Endothelial cell (in vitro differentiated cells): ENCODE measurements at regions not wholly inside any gene's neighbourhood (a gene's known extent, or its start where the extent isn't known, plus 50 kb on each side); places are given as distances from the start of the nearest gene placed in this dataset.

Source experiments
- DNase-seq: peaks from one replicate; pipeline ENCODE4 v3.0.0; 2021; ENCODE audit warnings: low spot score
- H3K27ac Mint-ChIP-seq: one replicate; pipeline ENCODE4 v1.8.0; 2021; ENCODE audit warnings: mixed read lengths, inconsistent platforms; ENCODE audit not compliant: unreplicated experiment
- H3K27me3 Mint-ChIP-seq: one replicate; pipeline ENCODE4 v1.8.0; 2021; ENCODE audit warnings: mild to moderate bottlenecking, moderate library complexity, mixed read lengths, inconsistent platforms; ENCODE audit not compliant: unreplicated experiment
- H3K36me3 Mint-ChIP-seq: one replicate; pipeline ENCODE4 v1.8.0; 2021; ENCODE audit warnings: mild to moderate bottlenecking, low read depth, mixed read lengths, inconsistent platforms; ENCODE audit not compliant: unreplicated experiment
- H3K4me1 Mint-ChIP-seq: one replicate; pipeline ENCODE4 v1.8.0; 2021; ENCODE audit warnings: mild to moderate bottlenecking, mixed read lengths, inconsistent platforms; ENCODE audit not compliant: unreplicated experiment
- H3K4me3 Mint-ChIP-seq: one replicate; pipeline ENCODE4 v1.8.0; 2021; ENCODE audit warnings: mild to moderate bottlenecking, mixed read lengths, inconsistent platforms; ENCODE audit not compliant: unreplicated experiment
- H3K9me3 Mint-ChIP-seq: one replicate; pipeline ENCODE4 v1.8.0; 2021; ENCODE audit warnings: mixed read lengths, inconsistent platforms; ENCODE audit not compliant: unreplicated experiment
- CTCF ChIP-seq: fragments of 200-600 bp; sonication (generic); IDR thresholded peaks from one replicate; pipeline ENCODE4 v1.5.0; 2021; ENCODE audit warnings: antibody characterized with exemption; ENCODE audit not compliant: unreplicated experiment

GRCh38 chr2:175872721-175873120 is 129.3 kb downstream of the LNPK start:
- DNase-seq: no peak
- Mint-ChIP-seq H3K4me3 (no peak overlapping the region), H3K27me3 (peaks cover 2% of the 10 kb centered on the region), H3K27ac (no peak overlapping the region), H3K36me3 (no peaks in the 10 kb centered on the region), H3K9me3 (no peaks in the 10 kb centered on the region), H3K4me1 (peaks cover 4% of the 10 kb centered on the region)
- no peak for TF ChIP-seq CTCF

GRCh38 chr2:175872005-175872348 is 130.1 kb downstream of the LNPK start:
- no peaks in the 10 kb centered on the region for H3K36me3 Mint-ChIP-seq
- H3K4me1 Mint-ChIP-seq: peaks cover under 1% of the 10 kb centered on the region
- no peak overlapping the region for H3K27ac Mint-ChIP-seq
- H3K9me3 Mint-ChIP-seq: no peaks in the 10 kb centered on the region
- no peak overlapping the region for H3K4me3 Mint-ChIP-seq
- peaks cover 2% of the 10 kb centered on the region for H3K27me3 Mint-ChIP-seq
- DNase-seq: no peak
- TF ChIP-seq CTCF: no peak

GRCh38 chr2:175871331-175872004 is 130.6 kb downstream of the LNPK start:
- H3K27ac Mint-ChIP-seq: no peak overlapping the region
- H3K4me1 Mint-ChIP-seq: no peaks in the 10 kb centered on the region
- TF ChIP-seq CTCF: no peak
- no peaks in the 10 kb centered on the region for H3K36me3 Mint-ChIP-seq
- DNase-seq: no peak
- no peak overlapping the region for H3K4me3 Mint-ChIP-seq
- no peaks in the 10 kb centered on the region for H3K27me3 Mint-ChIP-seq
- no peaks in the 10 kb centered on the region for H3K9me3 Mint-ChIP-seq

- Mint-ChIP-seq H3K36me3 (no peaks in the 10 kb centered on the region), H3K27ac (no peak overlapping the region), H3K4me3 (no peak overlapping the region), H3K4me1 (no peaks in the 10 kb centered on the region), H3K27me3 (no peaks in the 10 kb centered on the region), H3K9me3 (no peaks in the 10 kb centered on the region)
- no peak for DNase-seq
- no peak for TF ChIP-seq CTCF
These were observed 136.4 kb downstream of the LNPK start for GRCh38 chr2:175865716-175866115.

- H3K4me3 Mint-ChIP-seq: no peak overlapping the region
- H3K9me3 Mint-ChIP-seq: no peaks in the 10 kb centered on the region
- no peak overlapping the region for H3K27ac Mint-ChIP-seq
These were observed 137.8 kb downstream of the LNPK start for GRCh38 chr2:175864137-175864850.

More at GRCh38 chr2:175864137-175864850, 137.8 kb downstream of the LNPK start:
- H3K4me1 Mint-ChIP-seq: no peaks in the 10 kb centered on the region
- H3K36me3 Mint-ChIP-seq: no peaks in the 10 kb centered on the region
- DNase-seq: no peak
- H3K27me3 Mint-ChIP-seq: no peaks in the 10 kb centered on the region
- TF ChIP-seq CTCF: no peak
